ENCODE measurements at regions not wholly inside any gene's neighbourhood (a gene's known extent, or its start where the extent isn't known, plus 50 kb on each side); places are given as distances from the start of the nearest gene placed in this dataset.
A peak's percentile ranks its signal among the peaks of the same experiment; 100 is the strongest.

GRCh38 chr18:25866331-25866730, 224.1 kb downstream of the SS18 start:
- no peak for FAIRE-seq

- FAIRE-seq: no peak
Observed at GRCh38 chr18:25862881-25863600, 227.4 kb downstream of the SS18 start.

GRCh38 chr18:25853691-25854433, 236.6 kb downstream of the SS18 start:
- FAIRE-seq: no peak

GRCh38 chr18:25843791-25844190, 246.6 kb downstream of the SS18 start:
- no peak for FAIRE-seq

- FAIRE-seq: no peak
Observed at GRCh38 chr18:25842665-25843064, 247.7 kb downstream of the SS18 start.

DNA sequence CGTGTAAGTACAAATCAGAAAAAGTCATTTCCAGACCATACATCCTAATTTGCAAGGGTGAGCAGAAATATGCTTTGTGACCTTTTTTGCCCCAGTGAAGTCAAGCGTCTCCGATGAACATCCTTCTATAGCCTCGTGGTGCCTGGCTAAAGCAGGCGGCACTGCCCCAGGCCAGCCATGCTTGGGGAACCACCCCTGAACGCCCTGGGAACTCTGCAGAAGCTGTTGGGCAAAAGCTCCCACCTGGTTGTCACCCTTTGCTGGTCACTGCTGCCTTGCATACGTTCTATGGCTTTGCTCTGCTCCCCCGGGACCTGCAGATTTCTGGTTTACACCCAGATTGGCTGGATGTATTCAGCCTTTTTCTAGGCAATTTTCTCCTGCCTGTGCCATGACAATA, 256.4 kb downstream of the SS18 start:
- no peak for FAIRE-seq

DNA sequence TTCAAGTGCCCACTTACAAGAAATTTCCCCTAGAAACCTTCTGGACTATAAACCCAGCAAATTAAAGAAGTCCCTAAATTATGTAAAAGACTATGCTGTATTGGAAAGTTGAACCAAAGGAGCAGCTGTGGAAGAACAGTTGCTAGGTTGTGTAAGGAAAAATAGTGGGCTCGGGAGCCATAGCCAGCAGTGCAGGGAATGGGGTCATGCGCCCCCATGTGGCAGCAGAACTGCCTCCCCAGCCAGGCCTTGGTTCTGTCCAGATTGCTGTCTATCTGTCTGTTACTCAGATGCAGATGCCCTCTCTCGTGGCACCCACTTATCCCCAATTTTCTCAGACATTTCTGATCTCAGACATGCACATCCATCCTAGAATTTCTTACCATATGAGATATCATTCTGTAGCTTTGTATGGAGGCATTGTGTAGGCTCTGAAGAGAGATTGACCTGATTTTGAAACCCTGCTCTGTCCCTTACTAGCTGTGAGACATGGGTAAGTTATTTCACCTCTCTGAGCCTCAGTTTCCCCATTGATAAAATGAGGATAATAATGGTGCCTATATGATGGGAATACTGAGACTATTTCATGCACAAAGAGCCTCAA, 258.3 kb downstream of the SS18 start:
- peak; percentile 73 for FAIRE-seq

DNA sequence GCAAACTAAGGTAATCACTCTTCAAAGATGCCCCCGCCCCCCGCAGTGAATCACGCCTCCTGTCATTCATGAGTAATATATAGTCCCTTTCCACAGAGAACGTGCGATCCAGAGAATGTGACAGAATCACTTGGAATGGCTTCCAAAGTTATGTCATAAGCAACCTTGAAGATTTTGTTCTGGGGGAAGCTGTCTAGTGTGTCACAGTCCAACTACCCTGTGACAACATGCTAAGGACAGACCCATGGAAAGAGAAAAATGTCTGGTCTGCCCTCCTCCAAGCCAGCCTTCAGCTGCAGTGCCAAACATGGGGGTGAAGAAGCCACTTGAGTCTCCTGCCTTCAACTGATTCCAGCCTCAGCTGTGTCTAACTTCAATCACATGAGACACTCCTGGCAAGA, 259.1 kb downstream of the SS18 start:
- FAIRE-seq: no peak

DNA sequence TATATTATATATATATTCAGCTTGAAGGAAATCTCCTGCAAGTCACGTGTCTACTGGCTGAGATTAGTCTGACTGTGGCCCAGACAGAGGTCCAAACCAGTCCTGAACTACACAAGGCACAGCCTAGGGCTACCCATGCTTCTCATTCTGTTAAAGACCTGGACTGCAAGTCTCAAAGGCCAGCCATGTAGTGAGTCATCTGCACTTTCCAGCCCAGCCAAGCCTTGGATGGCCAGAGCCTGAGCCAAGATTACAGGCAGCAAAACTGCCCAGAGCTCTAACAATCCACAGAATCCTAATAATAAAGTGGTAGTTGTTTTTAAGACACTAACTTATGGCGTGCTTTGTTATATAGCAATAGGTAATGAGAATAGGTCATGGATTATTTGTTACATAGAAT, 259.6 kb downstream of the SS18 start:
- no peak for FAIRE-seq

DNA sequence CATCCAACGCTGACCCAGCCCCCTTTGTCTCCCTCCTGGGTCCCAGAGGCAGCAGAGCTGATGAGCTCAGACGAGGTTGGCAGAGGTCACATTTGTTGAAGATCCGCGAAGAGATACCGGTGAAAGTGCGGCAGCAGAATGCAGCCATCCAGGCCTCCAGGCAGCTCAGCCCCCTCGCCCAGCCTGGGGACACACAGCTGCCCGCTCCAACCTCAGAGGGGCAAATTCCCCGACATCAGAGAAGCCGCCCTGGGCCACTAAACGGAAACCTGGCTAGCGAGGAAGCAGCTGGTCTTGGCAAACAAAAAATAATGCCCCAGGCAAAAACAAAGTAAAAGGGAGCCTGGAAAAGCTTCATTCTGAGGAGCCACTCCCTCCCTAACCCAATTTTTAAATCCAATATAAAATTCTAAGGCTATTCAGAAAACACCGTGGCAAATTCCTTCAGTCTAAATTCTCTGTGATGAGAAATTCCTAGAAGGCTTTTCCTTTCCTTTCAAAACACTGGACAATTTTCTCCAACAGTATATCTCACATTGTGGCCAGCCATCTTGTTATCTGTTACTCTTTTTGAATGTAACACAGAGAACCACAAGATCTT, 262.4 kb downstream of the SS18 start:
- no peak for FAIRE-seq

GRCh38 chr18:25827228-25827627, 263.2 kb downstream of the SS18 start:
- FAIRE-seq: no peak

- no peak for FAIRE-seq
Observed at GRCh38 chr18:25826823-25827222, 263.6 kb downstream of the SS18 start.

GRCh38 chr18:25825979-25826776, 264.2 kb downstream of the SS18 start:
- no peak for FAIRE-seq

- no peak for FAIRE-seq
Observed at GRCh38 chr18:25825056-25825455, 265.4 kb downstream of the SS18 start.

DNA sequence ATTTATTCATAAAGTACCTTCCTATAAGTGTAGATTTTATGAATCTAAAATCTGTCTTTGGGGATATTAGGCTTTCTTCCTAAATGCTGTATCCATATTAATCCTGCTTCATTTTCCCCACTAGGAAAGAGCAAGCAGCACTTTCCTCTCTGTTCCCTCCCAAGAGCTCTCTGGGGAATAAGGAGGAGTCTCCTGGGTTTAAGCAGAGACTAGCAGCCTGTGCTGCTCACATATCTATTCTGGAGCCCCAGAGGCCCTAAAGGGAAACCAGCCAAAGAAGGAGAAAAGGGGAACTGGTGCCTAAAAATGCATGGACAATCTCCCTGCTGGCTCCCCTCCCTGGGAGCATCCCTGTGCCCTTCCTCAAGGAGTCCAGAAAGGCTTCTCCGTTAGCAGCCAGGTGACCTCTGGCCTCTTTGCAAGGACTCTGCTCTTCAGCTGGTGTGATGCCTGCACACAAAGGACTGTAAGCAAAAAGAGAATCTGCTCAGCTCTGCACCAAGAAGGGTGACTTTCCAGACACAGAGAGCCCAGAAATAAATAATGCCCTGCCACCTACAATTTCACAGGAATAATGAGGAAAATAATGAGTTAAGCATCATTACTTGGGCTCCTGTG, 270.6 kb downstream of the SS18 start:
- FAIRE-seq: no peak

DNA sequence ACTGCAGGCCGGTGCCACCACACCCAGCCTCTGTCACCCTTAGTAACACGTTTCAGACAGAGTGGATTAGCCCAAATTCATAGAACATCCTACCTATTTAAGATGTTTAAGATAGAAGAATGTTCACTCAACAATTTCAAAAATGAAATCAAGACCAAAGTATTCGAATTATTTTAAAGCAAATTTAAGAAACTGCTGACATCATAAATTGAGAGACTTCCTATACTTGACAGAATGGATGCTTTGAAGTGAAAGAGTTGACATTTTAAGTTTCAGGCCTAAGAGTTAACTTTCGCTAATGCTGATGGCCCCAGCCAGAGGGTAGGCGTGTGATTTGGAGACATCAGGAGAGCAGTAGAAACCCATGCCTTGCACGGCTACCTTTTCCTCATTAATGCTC, 271.9 kb downstream of the SS18 start:
- FAIRE-seq: no peak

DNA sequence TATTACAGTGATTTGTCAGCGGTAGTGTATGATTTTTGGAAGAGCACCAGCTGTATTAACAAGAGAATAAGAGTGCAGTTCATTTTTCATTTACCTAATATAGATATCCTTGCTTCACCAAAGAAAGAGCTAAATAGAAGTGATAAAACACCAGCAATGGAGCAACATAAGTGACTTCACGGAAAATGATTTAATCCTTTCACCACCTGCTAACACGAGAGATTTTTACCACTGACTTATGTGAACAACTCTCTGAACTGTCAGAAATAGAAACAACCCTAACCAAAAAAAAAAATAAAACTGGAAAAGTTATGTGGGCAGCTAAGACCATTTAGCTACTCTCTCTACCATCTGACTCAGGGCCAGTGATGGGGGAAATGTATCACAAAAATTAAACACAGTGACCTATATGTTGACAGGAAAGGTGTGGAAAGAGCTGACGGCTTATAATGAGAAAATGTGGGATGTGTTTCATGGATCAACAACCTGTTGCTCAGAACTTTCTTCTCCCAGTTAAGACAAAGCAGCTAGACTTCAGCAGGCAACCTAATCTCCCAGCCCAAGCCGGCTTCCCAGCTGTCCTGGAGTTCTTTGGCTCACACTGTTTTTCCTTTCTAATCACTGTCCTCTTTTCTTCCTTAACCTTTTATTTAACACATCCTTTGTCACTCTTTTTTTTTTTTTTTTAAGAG, 272.7 kb downstream of the SS18 start:
- FAIRE-seq: no peak

DNA sequence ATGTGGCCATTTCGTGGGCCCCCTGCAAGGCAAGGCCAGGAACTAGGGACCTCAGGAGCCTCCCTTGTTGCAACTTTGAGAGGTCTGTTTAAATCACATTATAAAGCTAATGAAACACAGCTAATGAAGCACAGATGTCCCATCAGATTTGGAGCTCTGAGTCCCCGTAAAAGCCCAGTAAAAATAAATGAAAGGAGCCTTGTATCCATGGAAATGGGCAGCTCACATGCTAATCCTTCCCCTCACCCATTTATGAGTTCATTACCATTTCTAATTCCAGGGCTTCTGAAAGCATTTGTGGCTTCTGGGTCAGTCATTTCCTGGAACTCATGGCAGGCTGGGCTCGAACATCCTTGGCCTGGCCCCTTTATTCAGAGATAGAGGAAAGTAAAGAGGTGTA, 274.8 kb downstream of the SS18 start:
- no peak for FAIRE-seq

DNA sequence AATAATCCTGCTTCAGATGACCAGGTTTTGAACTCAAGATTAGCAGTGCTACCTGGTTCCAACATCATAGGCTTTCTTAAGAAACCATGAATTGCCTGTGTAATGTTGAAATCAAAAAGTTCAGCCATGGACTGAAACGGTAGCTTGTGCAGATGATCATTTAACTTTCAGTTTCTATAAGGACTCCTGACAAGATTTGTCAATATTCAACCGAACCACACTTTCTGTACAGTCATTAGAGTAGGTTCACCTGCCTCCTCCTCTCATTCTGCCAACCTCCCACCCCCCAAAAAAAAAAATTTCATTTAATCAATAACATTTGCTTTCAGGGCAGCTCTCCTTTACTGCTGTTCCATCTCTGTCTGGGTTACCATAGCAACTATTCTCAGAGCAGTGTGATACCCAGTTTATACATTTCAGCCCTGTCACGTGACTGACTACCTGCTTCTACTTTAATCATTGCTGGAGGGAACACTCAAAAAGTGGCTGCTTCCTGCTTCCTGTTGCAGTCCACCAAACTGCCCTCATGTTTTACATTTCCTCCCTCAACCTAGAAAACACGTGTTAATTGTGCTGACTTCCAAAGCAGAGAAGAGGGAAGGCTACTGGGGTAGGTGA, 275.5 kb downstream of the SS18 start:
- no peak for FAIRE-seq

DNA sequence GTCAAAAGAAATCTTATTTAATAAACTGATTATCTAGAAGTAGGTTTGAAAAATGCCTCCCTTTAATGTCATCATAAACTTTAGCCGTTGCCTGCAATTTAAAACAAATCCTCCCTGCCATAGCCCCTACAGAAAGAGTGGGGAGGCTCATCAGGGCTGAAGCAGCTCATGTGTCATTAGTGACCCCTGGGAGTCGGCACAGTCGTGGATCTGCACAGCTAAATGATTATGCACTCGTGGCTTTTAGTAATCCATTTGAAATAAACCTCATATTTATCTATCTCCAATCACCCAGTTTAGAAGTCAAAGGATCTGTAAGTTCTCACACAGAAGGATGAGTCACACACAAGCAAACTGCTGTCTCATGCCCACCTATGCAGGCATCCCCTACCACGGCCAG, 277.3 kb downstream of the SS18 start:
- FAIRE-seq: no peak

DNA sequence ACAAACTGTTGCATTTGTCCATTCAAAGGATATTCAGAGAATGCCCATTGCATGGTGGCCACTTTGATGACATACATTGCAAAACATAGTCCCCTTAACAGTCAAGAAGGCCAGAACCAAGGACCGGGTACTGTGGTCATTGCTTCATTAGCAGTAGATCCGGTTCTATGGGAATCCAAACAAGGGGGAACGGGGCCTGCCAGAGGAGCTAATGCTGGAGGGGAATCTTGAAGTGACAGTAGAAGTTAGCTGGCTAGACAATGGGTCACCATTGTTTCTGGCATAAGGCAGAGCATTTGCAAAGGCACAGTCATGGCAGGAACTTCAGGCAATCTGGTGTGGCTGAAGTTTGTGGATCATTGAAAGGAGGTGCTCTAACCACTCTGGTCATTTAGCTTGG, 279.7 kb downstream of the SS18 start:
- FAIRE-seq: no peak
